GM19463 (cell line): ENCODE measurements at regions not wholly inside any gene's neighbourhood (a gene's known extent, or its start where the extent isn't known, plus 50 kb on each side); places are given as distances from the start of the nearest gene placed in this dataset.

Source experiments
- ATAC-seq: cut with Tn5 transposase; IDR thresholded peaks from one replicate; pipeline ENCODE4 v1.9.1; 2021; ENCODE audit warnings: mild to moderate bottlenecking, moderate library complexity; ENCODE audit not compliant: unreplicated experiment

GRCh38 chr3:34174740-34175139 lies 376.3 kb downstream of the PDCD6IP start:
- ATAC-seq: no peak

GRCh38 chr3:34175636-34176176 lies 377.3 kb downstream of the PDCD6IP start:
- ATAC-seq: no peak

GRCh38 chr3:34176723-34177122 lies 378.3 kb downstream of the PDCD6IP start:
- no peak for ATAC-seq

GRCh38 chr3:34178415-34178814 lies 380.0 kb downstream of the PDCD6IP start:
- ATAC-seq: no peak

GRCh38 chr3:34179716-34180115 lies 381.3 kb downstream of the PDCD6IP start:
- ATAC-seq: no peak

- ATAC-seq: no peak
These were observed 382.1 kb downstream of the PDCD6IP start for GRCh38 chr3:34180532-34180931.

- ATAC-seq: no peak
These were observed 384.7 kb downstream of the PDCD6IP start for GRCh38 chr3:34183114-34183513.

GRCh38 chr3:34183611-34184340 lies 385.3 kb downstream of the PDCD6IP start:
- ATAC-seq: no peak

GRCh38 chr3:34185301-34185700 lies 386.9 kb downstream of the PDCD6IP start:
- no peak for ATAC-seq

- ATAC-seq: no peak
These were observed 390.7 kb downstream of the PDCD6IP start for GRCh38 chr3:34189133-34189532.

GRCh38 chr3:34196914-34197313 lies 398.5 kb downstream of the PDCD6IP start:
- ATAC-seq: no peak

- ATAC-seq: peak; percentile 32
These were observed 399.9 kb downstream of the PDCD6IP start for GRCh38 chr3:34198309-34198708.

GRCh38 chr3:34200576-34200975 lies 402.1 kb downstream of the PDCD6IP start:
- peak; percentile 88 for ATAC-seq

- no peak for ATAC-seq
These were observed 404.5 kb downstream of the PDCD6IP start for GRCh38 chr3:34202975-34203374.

- no peak for ATAC-seq
These were observed 405.0 kb downstream of the PDCD6IP start for GRCh38 chr3:34203386-34203785.

GRCh38 chr3:34207002-34207401 lies 408.6 kb downstream of the PDCD6IP start:
- ATAC-seq: no peak

GRCh38 chr3:34207806-34208205 lies 409.4 kb downstream of the PDCD6IP start:
- no peak for ATAC-seq

- peak; percentile 50 for ATAC-seq
These were observed 413.7 kb downstream of the PDCD6IP start for GRCh38 chr3:34212175-34212574.

GRCh38 chr3:34212656-34213055 lies 414.2 kb downstream of the PDCD6IP start:
- ATAC-seq: no peak

- ATAC-seq: no peak
These were observed 415.0 kb downstream of the PDCD6IP start for GRCh38 chr3:34213478-34213877.

GRCh38 chr3:34216711-34217335 lies 418.4 kb downstream of the PDCD6IP start:
- peak; percentile 45 for ATAC-seq

GRCh38 chr3:34218706-34219385 lies 420.4 kb downstream of the PDCD6IP start:
- no peak for ATAC-seq
